Astrocyte (in vitro differentiated cells and primary cell): ENCODE measurements at regions not wholly inside any gene's neighbourhood (a gene's known extent, or its start where the extent isn't known, plus 50 kb on each side); places are given as distances from the start of the nearest gene placed in this dataset.
"Not testable (repeated sequence)": the region's sequence is repeated elsewhere in the genome, so short reads cannot be mapped to it uniquely, and the experiment has no call there.

Experiments used
- EZH2 ChIP-seq: IDR thresholded peaks from 2 replicates; pipeline ENCODE4 v1.6.1; 2012; ENCODE audit warnings: mild to moderate bottlenecking, low read length, inconsistent platforms; ENCODE audit not compliant: insufficient read depth
- TF ChIP-seq, protein P1 (sequence below): IDR thresholded peaks from 2 replicates; pipeline ENCODE4 v1.5.1; 2011; ENCODE audit warnings: low read depth, mild to moderate bottlenecking, inconsistent platforms, low read length, moderate library complexity; ENCODE audit not compliant: insufficient read depth

DNA sequence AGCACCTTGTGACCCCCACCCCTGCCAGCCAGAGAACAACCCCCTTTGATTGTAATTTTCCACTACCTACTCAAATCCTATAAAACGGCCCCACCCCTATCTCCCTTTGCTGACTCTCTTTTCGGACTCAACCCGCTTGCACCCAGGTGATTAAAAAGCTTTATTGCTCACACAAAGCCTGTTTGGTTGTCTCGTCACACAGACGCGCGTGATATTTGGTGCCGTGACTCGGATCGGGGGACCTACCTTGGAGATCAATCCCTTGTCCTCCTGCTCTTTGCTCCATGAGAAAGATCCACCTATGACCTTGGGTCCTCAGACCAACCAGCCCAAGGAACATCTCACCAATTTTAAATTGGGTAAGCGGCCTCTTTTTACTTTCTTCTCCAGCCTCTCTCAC lies 995.0 kb upstream of the LCORL start:
- not testable (repeated sequence) for TF ChIP-seq EZH2
- TF ChIP-seq, protein P1, sequence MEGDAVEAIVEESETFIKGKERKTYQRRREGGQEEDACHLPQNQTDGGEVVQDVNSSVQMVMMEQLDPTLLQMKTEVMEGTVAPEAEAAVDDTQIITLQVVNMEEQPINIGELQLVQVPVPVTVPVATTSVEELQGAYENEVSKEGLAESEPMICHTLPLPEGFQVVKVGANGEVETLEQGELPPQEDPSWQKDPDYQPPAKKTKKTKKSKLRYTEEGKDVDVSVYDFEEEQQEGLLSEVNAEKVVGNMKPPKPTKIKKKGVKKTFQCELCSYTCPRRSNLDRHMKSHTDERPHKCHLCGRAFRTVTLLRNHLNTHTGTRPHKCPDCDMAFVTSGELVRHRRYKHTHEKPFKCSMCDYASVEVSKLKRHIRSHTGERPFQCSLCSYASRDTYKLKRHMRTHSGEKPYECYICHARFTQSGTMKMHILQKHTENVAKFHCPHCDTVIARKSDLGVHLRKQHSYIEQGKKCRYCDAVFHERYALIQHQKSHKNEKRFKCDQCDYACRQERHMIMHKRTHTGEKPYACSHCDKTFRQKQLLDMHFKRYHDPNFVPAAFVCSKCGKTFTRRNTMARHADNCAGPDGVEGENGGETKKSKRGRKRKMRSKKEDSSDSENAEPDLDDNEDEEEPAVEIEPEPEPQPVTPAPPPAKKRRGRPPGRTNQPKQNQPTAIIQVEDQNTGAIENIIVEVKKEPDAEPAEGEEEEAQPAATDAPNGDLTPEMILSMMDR = not testable (repeated sequence)
